B cell (primary cell): ENCODE measurements at regions not wholly inside any gene's neighbourhood (a gene's known extent, or its start where the extent isn't known, plus 50 kb on each side); places are given as distances from the start of the nearest gene placed in this dataset.

Experiments used
- ATAC-seq: fragments of 200-7000 bp; cut with Tn5 transposase; one replicate; pipeline ENCODE4 v1.10.0; 2021; ENCODE audit warnings: low read depth, mild to moderate bottlenecking, moderate number of reproducible peaks, moderate library complexity
- CTCF ChIA-PET: fragments of 350-600 bp; sonication (Branson Sonifier 250); formaldehyde crosslinking; loops from one replicate; lab custom pipeline; 2021; ENCODE audit warnings: antibody characterized with exemption, inconsistent platforms; lab: Charles Lee
- POLR2A ChIA-PET: fragments of 350-600 bp; sonication (Branson Sonifier 250); formaldehyde crosslinking; loops from one replicate; lab custom pipeline; 2021; ENCODE audit warnings: antibody characterized with exemption; lab: Charles Lee
- DNase-seq: peaks from one replicate; pipeline ENCODE4 v3.0.0; 2013
- H2AFZ ChIP-seq: 2 replicates; pipeline ENCODE4 v1.6.1; 2012; ENCODE audit warnings: mild to moderate bottlenecking, low read depth, low read length; ENCODE audit not compliant: insufficient read depth, poor library complexity, severe bottlenecking
- H3K27ac ChIP-seq, 2 donors: 1 replicate in 1 of 2; 2 replicates in 1 of 2; pipeline ENCODE4 v1.5.1; 2012 to 2013; ENCODE audit warnings: low read length in 2 of 2, mild to moderate bottlenecking in 2 of 2, moderate library complexity in 1 of 2
- H3K27me3 ChIP-seq, 4 experiments: fragments of 200-600 bp in 1 of 4; sonication (generic) in 1 of 4; replicated peaks in 1 of 4; 1 replicate in 2 of 4; 2 replicates in 2 of 4; pipeline versions ENCODE4 v1.6.1 to v1.7.0; 2013 to 2016; ENCODE audit warnings: low read length in 3 of 4, mild to moderate bottlenecking in 2 of 4, mixed read lengths in 1 of 4, moderate library complexity in 1 of 4; ENCODE audit not compliant: insufficient read depth in 4 of 4, control insufficient read depth in 3 of 4; ENCODE audit errors: control extremely low read depth in 1 of 4
- H3K36me3 ChIP-seq, 2 experiments: replicated peaks in 1 of 2; 1 replicate in 1 of 2; 2 replicates in 1 of 2; pipeline versions ENCODE4 v1.6.1 to v1.7.1; 2013; ENCODE audit warnings: low read length in 1 of 2; ENCODE audit not compliant: insufficient read depth in 2 of 2, control insufficient read depth in 1 of 2; ENCODE audit errors: control extremely low read depth in 1 of 2, extremely low read depth in 1 of 2
- H3K4me1 ChIP-seq, 2 donors: fragments of 200-600 bp in 1 of 2; sonication (generic) in 1 of 2; 1 replicate in 1 of 2; 2 replicates in 1 of 2; pipeline versions ENCODE4 v1.5.1 to v1.6.1; 2013 to 2017; ENCODE audit warnings: low read length in 2 of 2; ENCODE audit not compliant: control insufficient read depth in 2 of 2, insufficient read depth in 2 of 2
- H3K4me2 ChIP-seq: replicated peaks from 2 replicates; pipeline ENCODE3; 2012; ENCODE audit warnings: mild to moderate bottlenecking, low read depth, low read length; ENCODE audit not compliant: poor library complexity, severe bottlenecking
- H3K4me3 ChIP-seq, 5 experiments: fragments of 200-600 bp in 1 of 5; sonication (generic) in 1 of 5; 1 replicate in 3 of 5; 2 replicates in 2 of 5; pipeline versions ENCODE4 v1.5.1 to v1.7.0; 2011 to 2016; ENCODE audit warnings: low read length in 4 of 5, mild to moderate bottlenecking in 4 of 5, low read depth in 2 of 5, control low read depth in 1 of 5, moderate library complexity in 1 of 5; ENCODE audit not compliant: insufficient read depth in 1 of 5; ENCODE audit errors: control extremely low read depth in 1 of 5, extremely low read depth in 1 of 5
- H3K79me2 ChIP-seq: fragments of 200-600 bp; sonication (generic); one replicate; pipeline ENCODE4 v1.6.0; 2016; ENCODE audit warnings: low read length; ENCODE audit not compliant: control insufficient read depth, insufficient read depth
- H3K9ac ChIP-seq: fragments of 200-600 bp; sonication (generic); 2 replicates; pipeline ENCODE4 v1.6.1; 2017; ENCODE audit warnings: mild to moderate bottlenecking, low read length, moderate library complexity
- H3K9me3 ChIP-seq, 3 donors: one replicate each; pipeline versions ENCODE4 v1.6.1 to v1.7.1; 2013; ENCODE audit warnings: low read length in 2 of 3; ENCODE audit not compliant: control insufficient read depth in 2 of 3, insufficient read depth in 1 of 3; ENCODE audit errors: control extremely low read depth in 1 of 3
- H4K20me1 ChIP-seq: 2 replicates; pipeline ENCODE4 v1.6.0; 2012; ENCODE audit warnings: mild to moderate bottlenecking, low read length; ENCODE audit not compliant: insufficient read depth, control insufficient read depth, poor library complexity, severe bottlenecking
- H3K27ac Mint-ChIP-seq: one replicate; pipeline ENCODE4 v1.8.0; 2021; ENCODE audit warnings: mixed read lengths
- H3K27me3 Mint-ChIP-seq: one replicate; pipeline ENCODE4 v1.8.0; 2021; ENCODE audit warnings: mixed read lengths
- H3K4me1 Mint-ChIP-seq: one replicate; pipeline ENCODE4 v1.8.0; 2021; ENCODE audit warnings: mixed read lengths
- H3K4me3 Mint-ChIP-seq: one replicate; pipeline ENCODE4 v1.8.0; 2021; ENCODE audit warnings: mixed read lengths
- H3K9me3 Mint-ChIP-seq: one replicate; pipeline ENCODE4 v1.8.0; 2022; ENCODE audit warnings: mixed read lengths; ENCODE audit not compliant: insufficient read depth
- CTCF ChIP-seq: fragments of 200-600 bp; IDR thresholded peaks from one replicate; pipeline ENCODE4 v1.8.0; 2022; ENCODE audit warnings: antibody characterized with exemption, mild to moderate bottlenecking
- EZH2 ChIP-seq: IDR thresholded peaks from 2 replicates; pipeline ENCODE4 v1.6.1; 2012; ENCODE audit warnings: borderline replicate concordance, low read depth, mild to moderate bottlenecking, moderate library complexity, low read length; ENCODE audit not compliant: insufficient read depth, poor library complexity, severe bottlenecking
- WGBS: methylation state at CpG from one replicate; pipeline ENCODE4 v1.1.5; 2013; ENCODE audit warnings: missing lambda C conversion rate; ENCODE audit not compliant: insufficient coverage; 5-methylcytosine and 5-hydroxymethylcytosine counted together
- intact Hi-C: fragments of 100-400 bp; cut with micrococcal nuclease; formaldehyde crosslinking; loops from one replicate; pipeline ENCODE4 v1.10.0; 2022

GRCh38 chr12:41683513-41684240, 461.0 kb downstream of the GXYLT1 start:
- POLR2A ChIA-PET = no interaction called here
- intact Hi-C loops = no loop called here
- DNase-seq (no peak), ATAC-seq (no peak)
- TF ChIP-seq EZH2 (no peak), CTCF (no peak)
- H3K4me2 ChIP-seq = no peak overlapping the region
- Mint-ChIP-seq H3K4me3 (no peak overlapping the region), H3K9me3 (no peaks in the 10 kb centered on the region), H3K4me1 (peaks cover 2% of the 10 kb centered on the region), H3K27me3 (no peaks in the 10 kb centered on the region), H3K27ac (no peak overlapping the region)
- H3K36me3 ChIP-seq = no peaks in the 10 kb centered on the region
- no peak overlapping the region for H2AFZ ChIP-seq
- CTCF ChIA-PET = no interaction called here
- H4K20me1 ChIP-seq = no peaks in the 10 kb centered on the region
- no peaks in the 10 kb centered on the region for H3K4me1 ChIP-seq
- no peaks in the 10 kb centered on the region for H3K27me3 ChIP-seq
- H3K79me2 ChIP-seq = no peaks in the 10 kb centered on the region
- no peaks in the 10 kb centered on the region for H3K9me3 ChIP-seq
- no CpG with 5 or more reads among the region's 4 CpGs for WGBS
- no peak overlapping the region for H3K9ac ChIP-seq
- no peak overlapping the region for H3K4me3 ChIP-seq
- no peak overlapping the region for H3K27ac ChIP-seq

GRCh38 chr12:41683023-41683422, 461.7 kb downstream of the GXYLT1 start:
- DNase-seq = peak; percentile 2
- H3K36me3 ChIP-seq = no peaks in the 10 kb centered on the region
- H3K27me3 Mint-ChIP-seq = no peaks in the 10 kb centered on the region
- ChIA-PET CTCF (no interaction called here), POLR2A (no interaction called here)
- H3K4me1 ChIP-seq = no peaks in the 10 kb centered on the region
- H3K9me3 ChIP-seq = no peaks in the 10 kb centered on the region
- H3K27ac ChIP-seq = no peak overlapping the region
- TF ChIP-seq EZH2 (no peak), CTCF (no peak)
- peaks cover 2% of the 10 kb centered on the region for H3K4me1 Mint-ChIP-seq
- WGBS = no CpG with 5 or more reads among the region's 2 CpGs
- H3K4me2 ChIP-seq = no peak overlapping the region
- no peak overlapping the region for H3K4me3 Mint-ChIP-seq
- H3K27me3 ChIP-seq = no peaks in the 10 kb centered on the region
- no peaks in the 10 kb centered on the region for H3K79me2 ChIP-seq
- intact Hi-C loops = no loop called here
- H3K9me3 Mint-ChIP-seq = no peaks in the 10 kb centered on the region
- H3K4me3 ChIP-seq = no peak overlapping the region
- no peak for ATAC-seq
- no peak overlapping the region for H3K9ac ChIP-seq
- no peak overlapping the region for H2AFZ ChIP-seq
- no peaks in the 10 kb centered on the region for H4K20me1 ChIP-seq
- H3K27ac Mint-ChIP-seq = no peak overlapping the region
